Upper lobe of left lung (tissue), 4 donors: ENCODE measurements at regions not wholly inside any gene's neighbourhood (a gene's known extent, or its start where the extent isn't known, plus 50 kb on each side); places are given as distances from the start of the nearest gene placed in this dataset.

ENCODE experiments used
- CTCF ChIP-seq, 6 experiments: fragments of 450-650 bp in 4 of 6; fragments of 200-600 bp in 2 of 6; sonication (generic) in 2 of 6; IDR thresholded peaks; one replicate each; pipeline ENCODE4 v1.5.1; 2016 to 2019; ENCODE audit warnings: antibody characterized with exemption in 6 of 6
- POLR2A ChIP-seq, 4 donors: fragments of 450-650 bp; IDR thresholded peaks; one replicate each; pipeline ENCODE4 v1.5.1; 2016 to 2017; ENCODE audit warnings: antibody characterized with exemption in 4 of 4, mild to moderate bottlenecking in 2 of 4
- POLR2AphosphoS5 ChIP-seq, 2 donors: sonication (generic); formaldehyde crosslinking; IDR thresholded peaks; one replicate each; pipeline ENCODE4 v1.5.1; 2017; ENCODE audit warnings: antibody characterized with exemption in 2 of 2

- no peak for TF ChIP-seq CTCF (IDR thresholded peaks at IDR 0.05)
- no peak for TF ChIP-seq POLR2A (IDR thresholded peaks at IDR 0.05)
- no peak for TF ChIP-seq POLR2AphosphoS5 (IDR thresholded peaks at IDR 0.05)
These were observed 50.0 kb upstream of the ABL1 start for GRCh38 chr9:130785053-130785452.
